Smooth muscle cell (in vitro differentiated cells): ENCODE measurements at regions not wholly inside any gene's neighbourhood (a gene's known extent, or its start where the extent isn't known, plus 50 kb on each side); places are given as distances from the start of the nearest gene placed in this dataset.

Source experiments
- DNase-seq: peaks from one replicate; lab custom pipeline; 2025; ENCODE audit not compliant: unreplicated experiment; lab: John Stamatoyannopoulos, UW
- H2AFZ ChIP-seq: fragments of 200-600 bp; sonication (generic); 2 replicates; pipeline ENCODE4 v1.6.0; 2016; ENCODE audit warnings: antibody characterized with exemption, low read depth, mild to moderate bottlenecking
- H3F3A ChIP-seq: fragments of 200-600 bp; sonication (generic); 2 replicates; pipeline ENCODE4 v1.6.0; 2017; ENCODE audit warnings: antibody characterized with exemption, low read depth
- H3K27ac ChIP-seq: fragments of 200-600 bp; sonication (generic); 2 replicates; pipeline ENCODE4 v1.5.1; 2016; ENCODE audit warnings: low read depth, mild to moderate bottlenecking
- H3K27me3 ChIP-seq: fragments of 200-600 bp; sonication (generic); 2 replicates; pipeline ENCODE4 v1.6.1; 2016; ENCODE audit warnings: low read depth, mild to moderate bottlenecking
- H3K36me3 ChIP-seq: fragments of 200-600 bp; sonication (generic); 2 replicates; pipeline ENCODE4 v1.5.1; 2016; ENCODE audit warnings: low read depth
- H3K4me1 ChIP-seq: fragments of 200-600 bp; sonication (generic); 2 replicates; pipeline ENCODE4 v1.5.1; 2016; ENCODE audit warnings: low read depth
- H3K4me2 ChIP-seq: fragments of 200-600 bp; sonication (generic); 2 replicates; pipeline ENCODE4 v1.6.0; 2016; ENCODE audit warnings: mild to moderate bottlenecking
- H3K4me3 ChIP-seq: fragments of 200-600 bp; sonication (generic); 2 replicates; pipeline ENCODE4 v1.5.1; 2016; ENCODE audit warnings: mild to moderate bottlenecking
- H3K79me2 ChIP-seq: fragments of 200-600 bp; sonication (generic); 2 replicates; pipeline ENCODE4 v1.6.0; 2016; ENCODE audit warnings: low read depth, mild to moderate bottlenecking
- H3K9ac ChIP-seq: fragments of 200-600 bp; sonication (generic); 2 replicates; pipeline ENCODE4 v1.6.0; 2016; ENCODE audit warnings: low read depth
- H3K9me3 ChIP-seq: fragments of 200-600 bp; sonication (generic); replicated peaks from 2 replicates; pipeline ENCODE4 v1.5.1; 2016; ENCODE audit warnings: low read depth
- H4K20me1 ChIP-seq: fragments of 200-600 bp; sonication (generic); 2 replicates; pipeline ENCODE4 v1.6.0; 2016; ENCODE audit warnings: low read depth
- CTCF ChIP-seq: fragments of 200-600 bp; sonication (generic); IDR thresholded peaks from 2 replicates; pipeline ENCODE4 v1.5.1; 2017; ENCODE audit warnings: borderline replicate concordance, mild to moderate bottlenecking, antibody characterized with exemption; ENCODE audit not compliant: insufficient read depth, poor library complexity, severe bottlenecking
- WGBS: methylation state at CpG from one replicate; pipeline ENCODE4 v1.1.7; 2016; ENCODE audit warnings: low lambda C conversion rate; 5-methylcytosine and 5-hydroxymethylcytosine counted together

DNA sequence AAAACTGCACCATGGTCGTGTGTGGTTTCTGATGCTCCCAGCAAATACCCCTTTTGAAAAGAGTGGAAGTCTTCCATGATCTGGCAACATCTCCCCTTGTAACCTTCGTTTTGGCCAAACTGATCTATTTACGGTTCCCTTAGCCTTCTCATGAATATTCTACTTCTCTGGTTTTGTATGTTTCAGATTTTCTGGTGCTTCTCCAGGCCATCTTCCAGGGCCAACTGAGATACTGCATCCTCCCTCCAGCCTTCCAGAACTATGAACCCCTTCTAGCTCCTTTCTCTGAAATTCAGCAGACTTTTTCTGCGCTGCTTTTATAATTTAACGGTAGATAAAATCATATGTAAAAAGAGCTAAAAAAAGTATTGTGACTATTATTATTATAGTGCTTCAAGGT, 97.7 kb downstream of the XCL2 start:
- Histone ChIP-seq H3F3A (no peaks in the 10 kb centered on the region), H4K20me1 (no peaks in the 10 kb centered on the region), H3K4me3 (no peak overlapping the region), H3K36me3 (no peaks in the 10 kb centered on the region), H3K4me1 (no peaks in the 10 kb centered on the region), H3K27ac (no peak overlapping the region), H3K4me2 (no peak overlapping the region), H3K9me3 (no peaks in the 10 kb centered on the region), H3K79me2 (no peaks in the 10 kb centered on the region), H3K9ac (no peak overlapping the region), H3K27me3 (no peaks in the 10 kb centered on the region), H2AFZ (no peak overlapping the region)
- DNase-seq = no peak
- WGBS = 95% methylated on average over 5 of the region's 5 CpGs
- no peak for TF ChIP-seq CTCF

- no peak for DNase-seq
- Histone ChIP-seq H3K79me2 (no peaks in the 10 kb centered on the region), H3K4me3 (no peak overlapping the region), H3K36me3 (no peaks in the 10 kb centered on the region), H4K20me1 (no peaks in the 10 kb centered on the region), H3K9me3 (no peaks in the 10 kb centered on the region), H2AFZ (no peak overlapping the region), H3F3A (no peaks in the 10 kb centered on the region), H3K9ac (no peak overlapping the region), H3K4me1 (no peaks in the 10 kb centered on the region), H3K4me2 (no peak overlapping the region), H3K27ac (no peak overlapping the region), H3K27me3 (no peaks in the 10 kb centered on the region)
- no peak for TF ChIP-seq CTCF
- WGBS = 89% methylated on average over 5 of the region's 5 CpGs
These were observed 99.9 kb downstream of the XCL2 start for GRCh38 chr1:168443899-168444298.

DNA sequence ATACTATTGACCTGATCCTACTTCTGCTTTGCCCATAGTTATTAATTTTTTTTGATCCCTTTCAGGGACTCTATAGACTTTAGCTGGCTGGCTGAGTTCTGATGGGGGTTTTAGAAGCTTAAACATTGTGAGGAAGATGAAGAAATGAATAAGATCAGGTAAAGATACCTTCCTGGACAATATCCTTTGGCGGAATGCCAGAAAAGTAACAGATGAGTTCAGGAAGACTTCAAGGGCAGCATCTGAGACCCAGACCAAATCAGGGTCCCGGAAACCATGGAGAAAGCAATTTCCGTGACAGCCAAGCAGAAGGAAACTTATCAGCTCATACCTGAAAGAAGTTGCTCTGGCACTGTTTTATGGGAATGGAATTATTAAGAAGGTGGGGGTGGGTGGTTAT, 100.4 kb downstream of the XCL2 start:
- Histone ChIP-seq H3K9me3 (no peaks in the 10 kb centered on the region), H3K4me2 (no peak overlapping the region), H3K79me2 (no peaks in the 10 kb centered on the region), H3K9ac (no peak overlapping the region), H2AFZ (no peak overlapping the region), H3K27ac (no peak overlapping the region), H3K4me3 (no peak overlapping the region), H3F3A (no peaks in the 10 kb centered on the region), H3K4me1 (no peaks in the 10 kb centered on the region), H3K27me3 (no peaks in the 10 kb centered on the region), H3K36me3 (no peaks in the 10 kb centered on the region), H4K20me1 (no peaks in the 10 kb centered on the region)
- WGBS = 96% methylated on average over 3 of the region's 3 CpGs
- DNase-seq = no peak
- no peak for TF ChIP-seq CTCF

DNA sequence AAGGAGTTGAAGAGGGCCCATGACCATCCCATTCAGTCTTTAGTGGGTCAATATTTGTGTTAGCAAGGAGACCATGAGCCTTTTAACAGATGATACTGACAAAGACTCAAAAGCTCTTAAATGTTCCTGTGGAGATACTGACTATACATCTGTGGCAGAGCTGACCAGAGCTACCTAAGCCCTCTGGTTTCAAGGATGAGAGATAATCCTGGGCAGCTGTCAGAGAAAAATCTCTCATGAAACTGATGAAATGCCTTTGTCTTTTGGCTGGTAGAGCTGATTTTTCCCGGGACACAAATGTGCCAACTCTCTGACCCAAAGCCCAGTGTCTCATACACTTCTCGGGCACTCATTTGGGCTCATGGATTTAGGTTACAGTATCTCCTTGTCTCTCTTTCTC, 100.9 kb downstream of the XCL2 start:
- H3K36me3 ChIP-seq = no peaks in the 10 kb centered on the region
- no peaks in the 10 kb centered on the region for H3K79me2 ChIP-seq
- H3F3A ChIP-seq = no peaks in the 10 kb centered on the region
- H3K4me2 ChIP-seq = no peak overlapping the region
- no peaks in the 10 kb centered on the region for H4K20me1 ChIP-seq
- H3K9ac ChIP-seq = no peak overlapping the region
- no peaks in the 10 kb centered on the region for H3K4me1 ChIP-seq
- 76% methylated on average over 2 of the region's 2 CpGs for WGBS
- no peaks in the 10 kb centered on the region for H3K9me3 ChIP-seq
- H2AFZ ChIP-seq = no peak overlapping the region
- H3K27ac ChIP-seq = no peak overlapping the region
- no peak for DNase-seq
- no peak overlapping the region for H3K4me3 ChIP-seq
- TF ChIP-seq CTCF = no peak
- H3K27me3 ChIP-seq = no peaks in the 10 kb centered on the region
